B cell (primary cell): ENCODE measurements at regions not wholly inside any gene's neighbourhood (a gene's known extent, or its start where the extent isn't known, plus 50 kb on each side); places are given as distances from the start of the nearest gene placed in this dataset.

Experiments
- ATAC-seq: fragments of 200-7000 bp; cut with Tn5 transposase; one replicate; pipeline ENCODE4 v1.10.0; 2021; ENCODE audit warnings: low read depth, mild to moderate bottlenecking, moderate number of reproducible peaks, moderate library complexity
- CTCF ChIA-PET: fragments of 350-600 bp; sonication (Branson Sonifier 250); formaldehyde crosslinking; loops from one replicate; lab custom pipeline; 2021; ENCODE audit warnings: antibody characterized with exemption, inconsistent platforms; lab: Charles Lee
- POLR2A ChIA-PET: fragments of 350-600 bp; sonication (Branson Sonifier 250); formaldehyde crosslinking; loops from one replicate; lab custom pipeline; 2021; ENCODE audit warnings: antibody characterized with exemption; lab: Charles Lee
- DNase-seq: peaks from one replicate; pipeline ENCODE4 v3.0.0; 2013
- H2AFZ ChIP-seq: 2 replicates; pipeline ENCODE4 v1.6.1; 2012; ENCODE audit warnings: mild to moderate bottlenecking, low read depth, low read length; ENCODE audit not compliant: insufficient read depth, poor library complexity, severe bottlenecking
- H3K27ac ChIP-seq, 2 donors: 1 replicate in 1 of 2; 2 replicates in 1 of 2; pipeline ENCODE4 v1.5.1; 2012 to 2013; ENCODE audit warnings: low read length in 2 of 2, mild to moderate bottlenecking in 2 of 2, moderate library complexity in 1 of 2
- H3K27me3 ChIP-seq, 4 experiments: fragments of 200-600 bp in 1 of 4; sonication (generic) in 1 of 4; replicated peaks in 1 of 4; 1 replicate in 2 of 4; 2 replicates in 2 of 4; pipeline versions ENCODE4 v1.6.1 to v1.7.0; 2013 to 2016; ENCODE audit warnings: low read length in 3 of 4, mild to moderate bottlenecking in 2 of 4, mixed read lengths in 1 of 4, moderate library complexity in 1 of 4; ENCODE audit not compliant: insufficient read depth in 4 of 4, control insufficient read depth in 3 of 4; ENCODE audit errors: control extremely low read depth in 1 of 4
- H3K36me3 ChIP-seq, 2 experiments: replicated peaks in 1 of 2; 1 replicate in 1 of 2; 2 replicates in 1 of 2; pipeline versions ENCODE4 v1.6.1 to v1.7.1; 2013; ENCODE audit warnings: low read length in 1 of 2; ENCODE audit not compliant: insufficient read depth in 2 of 2, control insufficient read depth in 1 of 2; ENCODE audit errors: control extremely low read depth in 1 of 2, extremely low read depth in 1 of 2
- H3K4me1 ChIP-seq, 2 donors: fragments of 200-600 bp in 1 of 2; sonication (generic) in 1 of 2; 1 replicate in 1 of 2; 2 replicates in 1 of 2; pipeline versions ENCODE4 v1.5.1 to v1.6.1; 2013 to 2017; ENCODE audit warnings: low read length in 2 of 2; ENCODE audit not compliant: control insufficient read depth in 2 of 2, insufficient read depth in 2 of 2
- H3K4me2 ChIP-seq: replicated peaks from 2 replicates; pipeline ENCODE3; 2012; ENCODE audit warnings: mild to moderate bottlenecking, low read depth, low read length; ENCODE audit not compliant: poor library complexity, severe bottlenecking
- H3K4me3 ChIP-seq, 5 experiments: fragments of 200-600 bp in 1 of 5; sonication (generic) in 1 of 5; 1 replicate in 3 of 5; 2 replicates in 2 of 5; pipeline versions ENCODE4 v1.5.1 to v1.7.0; 2011 to 2016; ENCODE audit warnings: low read length in 4 of 5, mild to moderate bottlenecking in 4 of 5, low read depth in 2 of 5, control low read depth in 1 of 5, moderate library complexity in 1 of 5; ENCODE audit not compliant: insufficient read depth in 1 of 5; ENCODE audit errors: control extremely low read depth in 1 of 5, extremely low read depth in 1 of 5
- H3K79me2 ChIP-seq: fragments of 200-600 bp; sonication (generic); one replicate; pipeline ENCODE4 v1.6.0; 2016; ENCODE audit warnings: low read length; ENCODE audit not compliant: control insufficient read depth, insufficient read depth
- H3K9ac ChIP-seq: fragments of 200-600 bp; sonication (generic); 2 replicates; pipeline ENCODE4 v1.6.1; 2017; ENCODE audit warnings: mild to moderate bottlenecking, low read length, moderate library complexity
- H3K9me3 ChIP-seq, 3 donors: one replicate each; pipeline versions ENCODE4 v1.6.1 to v1.7.1; 2013; ENCODE audit warnings: low read length in 2 of 3; ENCODE audit not compliant: control insufficient read depth in 2 of 3, insufficient read depth in 1 of 3; ENCODE audit errors: control extremely low read depth in 1 of 3
- H4K20me1 ChIP-seq: 2 replicates; pipeline ENCODE4 v1.6.0; 2012; ENCODE audit warnings: mild to moderate bottlenecking, low read length; ENCODE audit not compliant: insufficient read depth, control insufficient read depth, poor library complexity, severe bottlenecking
- H3K27ac Mint-ChIP-seq: one replicate; pipeline ENCODE4 v1.8.0; 2021; ENCODE audit warnings: mixed read lengths
- H3K27me3 Mint-ChIP-seq: one replicate; pipeline ENCODE4 v1.8.0; 2021; ENCODE audit warnings: mixed read lengths
- H3K4me1 Mint-ChIP-seq: one replicate; pipeline ENCODE4 v1.8.0; 2021; ENCODE audit warnings: mixed read lengths
- H3K4me3 Mint-ChIP-seq: one replicate; pipeline ENCODE4 v1.8.0; 2021; ENCODE audit warnings: mixed read lengths
- H3K9me3 Mint-ChIP-seq: one replicate; pipeline ENCODE4 v1.8.0; 2022; ENCODE audit warnings: mixed read lengths; ENCODE audit not compliant: insufficient read depth
- CTCF ChIP-seq: fragments of 200-600 bp; IDR thresholded peaks from one replicate; pipeline ENCODE4 v1.8.0; 2022; ENCODE audit warnings: antibody characterized with exemption, mild to moderate bottlenecking
- EZH2 ChIP-seq: IDR thresholded peaks from 2 replicates; pipeline ENCODE4 v1.6.1; 2012; ENCODE audit warnings: borderline replicate concordance, low read depth, mild to moderate bottlenecking, moderate library complexity, low read length; ENCODE audit not compliant: insufficient read depth, poor library complexity, severe bottlenecking
- WGBS: methylation state at CpG from one replicate; pipeline ENCODE4 v1.1.5; 2013; ENCODE audit warnings: missing lambda C conversion rate; ENCODE audit not compliant: insufficient coverage; 5-methylcytosine and 5-hydroxymethylcytosine counted together
- intact Hi-C: fragments of 100-400 bp; cut with micrococcal nuclease; formaldehyde crosslinking; loops from one replicate; pipeline ENCODE4 v1.10.0; 2022

- Mint-ChIP-seq H3K4me1 (no peaks in the 10 kb centered on the region), H3K27me3 (peaks cover 4% of the 10 kb centered on the region), H3K4me3 (no peak overlapping the region), H3K27ac (no peak overlapping the region), H3K9me3 (peaks cover 5% of the 10 kb centered on the region)
- Histone ChIP-seq H3K27ac (no peak overlapping the region), H3K79me2 (no peaks in the 10 kb centered on the region), H3K9ac (no peak overlapping the region), H3K4me2 (no peak overlapping the region), H3K4me3 (no peak overlapping the region), H3K9me3 (peaks cover 0 to 7% (median 7%) of the 10 kb centered on the region in 3 donors), H2AFZ (no peak overlapping the region), H4K20me1 (no peaks in the 10 kb centered on the region), H3K27me3 (peaks cover 0 to 3% (median 0%) of the 10 kb centered on the region in 4 experiments), H3K4me1 (no peaks in the 10 kb centered on the region), H3K36me3 (no peaks in the 10 kb centered on the region)
- intact Hi-C loops, result no loop called here
- TF ChIP-seq CTCF (no peak), EZH2 (no peak)
- POLR2A ChIA-PET, result no interaction called here
- WGBS, result 100% methylated on average over 1 of the region's 3 CpGs
- DNase-seq (no peak), ATAC-seq (no peak)
- CTCF ChIA-PET, result no interaction called here
Observed at GRCh38 chr3:88321363-88322050, 171.7 kb downstream of the C3orf38 start.

GRCh38 chr3:88324788-88325187 lies 175.0 kb downstream of the C3orf38 start:
- CTCF ChIA-PET, result no interaction called here
- no peak for DNase-seq
- H3K4me3 Mint-ChIP-seq, result no peak overlapping the region

More at GRCh38 chr3:88324788-88325187, 175.0 kb downstream of the C3orf38 start:
- Histone ChIP-seq H3K9ac (no peak overlapping the region), H3K27me3 (no peaks in the 10 kb centered on the region), H3K4me2 (no peak overlapping the region), H3K27ac (no peak overlapping the region), H3K4me1 (no peaks in the 10 kb centered on the region), H3K4me3 (no peak overlapping the region), H3K9me3 (peaks cover 0 to 7% (median 0%) of the 10 kb centered on the region in 3 donors), H3K36me3 (no peaks in the 10 kb centered on the region), H2AFZ (no peak overlapping the region), H3K79me2 (no peaks in the 10 kb centered on the region), H4K20me1 (no peaks in the 10 kb centered on the region)
- H3K27me3 Mint-ChIP-seq, result peaks cover 4% of the 10 kb centered on the region
- TF ChIP-seq EZH2 (no peak), CTCF (no peak)
- POLR2A ChIA-PET, result no interaction called here
- intact Hi-C loops, result no loop called here
- peaks cover 5% of the 10 kb centered on the region for H3K9me3 Mint-ChIP-seq
- H3K4me1 Mint-ChIP-seq, result no peaks in the 10 kb centered on the region
- H3K27ac Mint-ChIP-seq, result no peak overlapping the region
- WGBS, result 63% methylated on average over 1 of the region's 2 CpGs
- ATAC-seq, result no peak
